Upper lobe of left lung (tissue), 6 donors: ENCODE measurements at regions not wholly inside any gene's neighbourhood (a gene's known extent, or its start where the extent isn't known, plus 50 kb on each side); places are given as distances from the start of the nearest gene placed in this dataset.
A peak's percentile ranks its signal among the peaks of the same experiment; 100 is the strongest.
"Not testable (repeated sequence)": the region's sequence is repeated elsewhere in the genome, so short reads cannot be mapped to it uniquely, and the experiment has no call there.

Experiments
- ATAC-seq, 2 donors: fragments of 200-7000 bp; cut with Tn5 transposase; one replicate each; pipeline ENCODE4 v1.9.1; 2022; ENCODE audit warnings: mild to moderate bottlenecking in 2 of 2, moderate library complexity in 2 of 2; ENCODE audit not compliant: low FRiP score in 2 of 2
- DNase-seq, 2 donors: peaks; one replicate each; pipeline ENCODE4 v3.0.0-alpha.2; 2019 to 2020
- H3K27ac ChIP-seq, 4 donors: fragments of 200-600 bp; sonication (generic); one replicate each; pipeline ENCODE4 v1.5.1; 2016 to 2019
- H3K27me3 ChIP-seq, 4 donors: fragments of 200-600 bp; sonication (generic); one replicate each; pipeline ENCODE4 v1.5.1; 2017 to 2019
- H3K36me3 ChIP-seq, 4 donors: fragments of 200-600 bp; sonication (generic); one replicate each; pipeline ENCODE4 v1.5.1; 2016 to 2019
- H3K4me1 ChIP-seq, 4 donors: fragments of 200-600 bp; sonication (generic); one replicate each; pipeline ENCODE4 v1.5.1; 2018 to 2019
- H3K4me3 ChIP-seq, 4 donors: fragments of 200-600 bp; sonication (generic); one replicate each; pipeline ENCODE4 v1.5.1; 2017 to 2019; ENCODE audit warnings: mild to moderate bottlenecking in 2 of 4, moderate library complexity in 1 of 4
- H3K9me3 ChIP-seq, 4 donors: fragments of 200-600 bp; sonication (generic); one replicate each; pipeline ENCODE4 v1.5.1; 2018 to 2019
- CTCF ChIP-seq, 6 experiments: fragments of 450-650 bp in 4 of 6; fragments of 200-600 bp in 2 of 6; sonication (generic) in 2 of 6; IDR thresholded peaks; one replicate each; pipeline ENCODE4 v1.5.1; 2016 to 2019; ENCODE audit warnings: antibody characterized with exemption in 6 of 6
- EP300 ChIP-seq, 4 donors: sonication (generic); formaldehyde crosslinking; IDR thresholded peaks; one replicate each; pipeline ENCODE4 v1.5.1; 2017; ENCODE audit warnings: antibody characterized with exemption in 4 of 4, control low read depth in 2 of 4
- POLR2A ChIP-seq, 4 donors: fragments of 450-650 bp; IDR thresholded peaks; one replicate each; pipeline ENCODE4 v1.5.1; 2016 to 2017; ENCODE audit warnings: antibody characterized with exemption in 4 of 4, mild to moderate bottlenecking in 2 of 4
- POLR2AphosphoS5 ChIP-seq, 2 donors: sonication (generic); formaldehyde crosslinking; IDR thresholded peaks; one replicate each; pipeline ENCODE4 v1.5.1; 2017; ENCODE audit warnings: antibody characterized with exemption in 2 of 2
- WGBS, 2 donors: methylation state at CpG; one replicate each; pipeline ENCODE4 v1.1.5; 2017 to 2018; 5-methylcytosine and 5-hydroxymethylcytosine counted together
- donor health status: DM: no; HTN: no; CAD: no; lungs with moderate emphysema.
- donor health status: DM: no; HTN: yes; CAD: no; lungs with severe emphysema.

GRCh38 chr1:14345946-14346550, 252.4 kb upstream of the KAZN start:
- TF ChIP-seq POLR2A (IDR thresholded peaks at IDR 0.05), result no peak
- no peak for TF ChIP-seq EP300 (IDR thresholded peaks at IDR 0.05)
- no peak for TF ChIP-seq POLR2AphosphoS5 (IDR thresholded peaks at IDR 0.05)
- TF ChIP-seq CTCF (IDR thresholded peaks at IDR 0.05), result no peak
- DNase-seq (no peak), ATAC-seq (peak in 1 of 2 donors; percentile 61)
- H3K4me1 ChIP-seq, result no peaks in the 10 kb centered on the region
- WGBS, 2 donors, result 72 to 73% methylated on average over 6 to 8 of the region's 8 CpGs
- H3K4me3 ChIP-seq, result no peak overlapping the region
- H3K27me3 ChIP-seq, result no peaks in the 10 kb centered on the region
- H3K9me3 ChIP-seq, result no peaks in the 10 kb centered on the region
- no peak overlapping the region for H3K27ac ChIP-seq
- H3K36me3 ChIP-seq, result no peaks in the 10 kb centered on the region

DNA sequence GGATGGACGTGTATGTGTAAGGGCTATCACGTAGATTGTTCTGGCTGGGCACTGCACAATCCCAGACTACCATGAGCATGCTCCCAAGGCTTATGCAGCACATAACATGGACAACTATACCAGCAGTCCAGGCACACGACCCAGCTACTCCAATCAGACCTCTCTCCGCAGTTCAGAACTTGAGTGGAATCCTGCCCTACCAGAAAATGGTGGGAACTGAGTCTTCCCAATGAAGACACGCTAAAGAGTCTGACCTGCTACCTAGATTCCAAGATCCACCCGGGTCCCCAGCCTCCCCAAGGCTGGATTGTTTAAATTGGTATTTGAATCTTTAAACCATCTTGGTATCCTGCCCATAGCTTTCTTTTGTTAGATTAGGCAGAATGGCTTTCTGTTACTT, 251.3 kb upstream of the KAZN start:
- H3K4me3 ChIP-seq, result no peak overlapping the region
- 82 to 93% methylated on average over 5 to 6 of the region's 6 CpGs for WGBS, 2 donors
- no peak overlapping the region for H3K27ac ChIP-seq
- no peaks in the 10 kb centered on the region for H3K9me3 ChIP-seq
- DNase-seq (no peak), ATAC-seq (no peak)
- no peaks in the 10 kb centered on the region for H3K27me3 ChIP-seq
- H3K36me3 ChIP-seq, result no peaks in the 10 kb centered on the region
- TF ChIP-seq CTCF (IDR thresholded peaks at IDR 0.05), result no peak
- no peak for TF ChIP-seq POLR2AphosphoS5 (IDR thresholded peaks at IDR 0.05)
- TF ChIP-seq POLR2A (IDR thresholded peaks at IDR 0.05), result no peak
- no peak for TF ChIP-seq EP300 (IDR thresholded peaks at IDR 0.05)
- H3K4me1 ChIP-seq, result no peaks in the 10 kb centered on the region

- no peaks in the 10 kb centered on the region for H3K36me3 ChIP-seq
- WGBS, 2 donors, result 71 to 76% methylated on average over 3 of the region's 3 CpGs
- TF ChIP-seq CTCF (IDR thresholded peaks at IDR 0.05), result no peak
- no peak overlapping the region for H3K4me3 ChIP-seq
- H3K9me3 ChIP-seq, result no peaks in the 10 kb centered on the region
- no peaks in the 10 kb centered on the region for H3K27me3 ChIP-seq
- H3K27ac ChIP-seq, result no peak overlapping the region
- ATAC-seq, result no peak
- no peak for DNase-seq
- H3K4me1 ChIP-seq, result no peaks in the 10 kb centered on the region
Observed at GRCh38 chr1:14347776-14348175, 250.7 kb upstream of the KAZN start.

GRCh38 chr1:14350197-14350596, 248.3 kb upstream of the KAZN start:
- no peaks in the 10 kb centered on the region for H3K27me3 ChIP-seq
- H3K4me3 ChIP-seq, result no peak overlapping the region
- no peaks in the 10 kb centered on the region for H3K36me3 ChIP-seq
- H3K27ac ChIP-seq, result no peak overlapping the region
- H3K4me1 ChIP-seq, result no peaks in the 10 kb centered on the region
- 65 to 87% methylated on average over 2 of the region's 2 CpGs for WGBS, 2 donors
- DNase-seq (no peak), ATAC-seq (peak in 1 of 2 donors; percentile 21)
- no peak for TF ChIP-seq POLR2A (IDR thresholded peaks at IDR 0.05)
- no peak for TF ChIP-seq CTCF (IDR thresholded peaks at IDR 0.05)
- no peak for TF ChIP-seq POLR2AphosphoS5 (IDR thresholded peaks at IDR 0.05)
- no peak for TF ChIP-seq EP300 (IDR thresholded peaks at IDR 0.05)
- H3K9me3 ChIP-seq, result no peaks in the 10 kb centered on the region

- DNase-seq, result no peak
- no peaks in the 10 kb centered on the region for H3K9me3 ChIP-seq
- TF ChIP-seq EP300 (IDR thresholded peaks at IDR 0.05) (no peak), POLR2AphosphoS5 (IDR thresholded peaks at IDR 0.05) (no peak), POLR2A (IDR thresholded peaks at IDR 0.05) (no peak), CTCF (IDR thresholded peaks at IDR 0.05) (no peak)
- WGBS, 2 donors, result 74 to 79% methylated on average over 6 of the region's 6 CpGs
- no peak overlapping the region for H3K27ac ChIP-seq
- H3K4me3 ChIP-seq, result no peak overlapping the region
- no peaks in the 10 kb centered on the region for H3K36me3 ChIP-seq
- H3K4me1 ChIP-seq, result no peaks in the 10 kb centered on the region
- H3K27me3 ChIP-seq, result no peaks in the 10 kb centered on the region
- peak in 1 of 2 donors; percentile 54 for ATAC-seq
Observed at GRCh38 chr1:14352897-14353296, 245.6 kb upstream of the KAZN start.

- H3K4me1 ChIP-seq, H3K27ac ChIP-seq, ATAC-seq, H3K9me3 ChIP-seq, H3K27me3 ChIP-seq, H3K36me3 ChIP-seq, H3K4me3 ChIP-seq: not testable (repeated sequence)
- peak in 1 of 2 donors; percentile 23 for DNase-seq
- 19 to 21% methylated on average over 5 to 6 of the region's 6 CpGs for WGBS, 2 donors
Observed at GRCh38 chr1:14361005-14361404, 237.5 kb upstream of the KAZN start.
